Activated CD4-positive, alpha-beta T cell treated with anti-CD3 and anti-CD28 coated beads for 48 hours (primary cell): ENCODE measurements at regions not wholly inside any gene's neighbourhood (a gene's known extent, or its start where the extent isn't known, plus 50 kb on each side); places are given as distances from the start of the nearest gene placed in this dataset.
A peak's percentile ranks its signal among the peaks of the same experiment; 100 is the strongest.

ENCODE experiments used
- DNase-seq: peaks from one replicate; pipeline ENCODE4 v3.0.0-alpha.2; 2020

DNA sequence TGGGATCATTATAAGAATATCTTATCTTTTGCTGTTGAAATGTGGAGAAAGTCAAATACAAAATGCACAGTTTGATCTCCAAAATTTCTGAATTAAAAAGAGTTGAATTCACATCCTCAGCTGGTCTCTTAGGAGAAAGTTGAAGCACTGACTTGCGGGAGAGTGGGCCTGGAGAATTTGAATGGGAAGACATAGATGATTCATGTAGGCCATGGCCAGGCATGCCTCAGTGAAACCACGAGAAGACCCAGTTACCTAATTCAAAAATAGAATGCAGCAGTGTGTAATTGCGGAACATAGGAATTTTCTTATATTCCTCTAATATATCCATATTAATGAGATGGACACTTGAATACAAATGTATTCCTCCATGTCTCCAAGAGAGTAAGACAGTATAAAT, 53.0 kb upstream of the DTNBP1 start:
- no peak for DNase-seq

DNA sequence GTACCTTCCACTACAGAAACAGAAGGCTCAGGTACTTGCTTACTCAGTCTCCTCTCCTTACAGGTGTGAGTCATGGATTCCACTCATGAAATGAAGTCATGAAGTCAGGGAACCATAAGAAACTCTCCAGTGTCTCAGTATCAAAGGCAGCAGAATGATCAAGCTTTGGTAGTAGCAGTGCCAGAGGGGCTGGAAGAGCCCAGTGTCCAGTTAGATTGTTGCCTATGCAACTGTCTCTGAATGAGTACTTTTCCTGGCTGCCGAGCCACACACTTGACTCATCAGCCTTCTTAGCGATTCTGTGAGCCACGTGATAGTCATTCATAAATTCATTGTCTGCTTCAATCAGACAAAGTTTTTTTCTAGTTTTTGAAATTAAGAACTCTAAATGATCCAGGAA, 52.2 kb upstream of the DTNBP1 start:
- DNase-seq = peak; percentile 58

DNA sequence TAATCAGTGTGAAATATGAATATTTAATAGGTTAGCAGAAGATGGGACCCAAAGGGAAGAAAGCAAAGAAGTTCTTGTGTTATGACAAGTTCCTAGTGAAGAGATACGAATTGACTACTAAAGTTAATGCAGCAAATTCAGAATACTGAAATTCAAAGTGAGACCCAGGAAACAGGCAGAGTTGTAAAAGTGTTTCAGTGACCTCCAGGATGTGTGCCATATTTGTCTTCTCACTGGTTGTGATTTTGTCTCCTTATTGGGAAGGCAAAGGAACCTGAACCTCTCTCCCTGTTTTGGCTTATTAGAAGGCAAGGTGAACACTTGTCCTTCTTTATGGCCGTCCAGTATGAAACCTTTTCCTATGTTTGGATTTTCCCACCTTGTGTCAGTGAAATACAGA, 51.8 kb upstream of the DTNBP1 start:
- DNase-seq = no peak

DNA sequence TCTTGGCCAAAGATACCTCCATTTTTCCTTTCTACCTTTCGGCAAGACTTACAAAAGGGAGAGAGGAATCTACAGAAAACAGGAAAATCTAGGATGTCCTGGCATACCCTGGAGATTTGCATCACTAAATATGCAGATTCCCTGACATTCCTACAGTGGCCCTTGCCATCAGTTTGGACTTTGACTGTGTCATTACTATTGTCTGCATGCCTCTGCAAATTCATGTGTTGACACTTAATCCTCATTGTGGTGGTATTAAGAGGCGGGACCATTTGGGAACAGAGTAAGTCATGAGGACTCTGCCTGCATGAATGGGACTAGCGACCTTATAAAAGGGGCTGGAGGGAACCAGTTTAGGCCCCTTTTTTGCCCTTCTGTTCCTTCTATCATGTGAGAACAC, 50.5 kb upstream of the DTNBP1 start:
- DNase-seq = no peak

DNA sequence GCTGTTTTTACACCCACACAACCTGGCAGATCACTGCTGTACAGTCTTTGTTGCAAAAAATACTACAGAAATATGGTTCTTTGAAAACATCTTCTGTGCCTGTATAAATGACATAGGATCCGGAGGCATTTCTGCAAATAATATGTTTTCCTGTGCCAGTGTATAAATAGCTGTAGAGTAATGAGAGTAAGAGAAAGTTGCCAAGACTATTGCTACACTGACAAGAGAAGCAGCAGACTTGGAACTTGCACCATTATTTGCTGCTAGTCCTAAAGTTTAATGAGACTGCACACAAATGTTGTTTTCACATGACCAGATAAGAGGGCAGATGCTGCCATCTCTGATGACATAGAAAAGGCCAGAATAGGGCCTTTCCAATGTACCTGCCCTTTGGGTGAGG, 50.0 kb upstream of the DTNBP1 start:
- DNase-seq = no peak
